ENCODE measurements at regions not wholly inside any gene's neighbourhood (a gene's known extent, or its start where the extent isn't known, plus 50 kb on each side); places are given as distances from the start of the nearest gene placed in this dataset.

DNA sequence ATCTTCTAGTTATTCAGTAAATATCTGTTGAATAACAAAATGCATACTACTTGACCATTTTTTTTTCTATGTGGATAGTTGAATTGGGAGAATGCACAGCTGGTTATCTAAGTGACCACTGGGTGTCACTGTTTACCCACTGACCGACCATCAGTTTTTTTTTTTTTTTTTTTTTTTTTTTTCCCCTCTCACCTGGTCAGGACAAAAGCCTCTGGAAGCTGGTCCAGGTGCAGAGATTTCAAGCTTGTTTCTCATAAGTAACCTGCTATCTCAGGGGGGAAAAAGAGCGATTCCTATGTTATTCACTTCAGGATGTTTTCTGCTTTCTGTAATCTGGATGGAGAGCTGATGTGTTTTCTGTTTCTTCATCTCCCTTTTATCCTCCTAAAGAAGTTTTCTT lies 256.0 kb downstream of the DCDC2C start:
- no peaks in the 10 kb centered on the region for H3K9me3 ChIP-seq (ENCODE audit: insufficient read depth, low read length, severe bottlenecking)
- TF ChIP-seq, protein P1, sequence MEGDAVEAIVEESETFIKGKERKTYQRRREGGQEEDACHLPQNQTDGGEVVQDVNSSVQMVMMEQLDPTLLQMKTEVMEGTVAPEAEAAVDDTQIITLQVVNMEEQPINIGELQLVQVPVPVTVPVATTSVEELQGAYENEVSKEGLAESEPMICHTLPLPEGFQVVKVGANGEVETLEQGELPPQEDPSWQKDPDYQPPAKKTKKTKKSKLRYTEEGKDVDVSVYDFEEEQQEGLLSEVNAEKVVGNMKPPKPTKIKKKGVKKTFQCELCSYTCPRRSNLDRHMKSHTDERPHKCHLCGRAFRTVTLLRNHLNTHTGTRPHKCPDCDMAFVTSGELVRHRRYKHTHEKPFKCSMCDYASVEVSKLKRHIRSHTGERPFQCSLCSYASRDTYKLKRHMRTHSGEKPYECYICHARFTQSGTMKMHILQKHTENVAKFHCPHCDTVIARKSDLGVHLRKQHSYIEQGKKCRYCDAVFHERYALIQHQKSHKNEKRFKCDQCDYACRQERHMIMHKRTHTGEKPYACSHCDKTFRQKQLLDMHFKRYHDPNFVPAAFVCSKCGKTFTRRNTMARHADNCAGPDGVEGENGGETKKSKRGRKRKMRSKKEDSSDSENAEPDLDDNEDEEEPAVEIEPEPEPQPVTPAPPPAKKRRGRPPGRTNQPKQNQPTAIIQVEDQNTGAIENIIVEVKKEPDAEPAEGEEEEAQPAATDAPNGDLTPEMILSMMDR (IDR thresholded peaks at IDR 0.05; ENCODE audit: borderline replicate concordance, extremely low read depth, low read length, poor library complexity, severe bottlenecking), result peak; percentile 78
- TF ChIP-seq EZH2 (IDR thresholded peaks at IDR 0.05; ENCODE audit: borderline replicate concordance, low read depth, low read length, severe bottlenecking), result no peak
- H3K36me3 ChIP-seq (ENCODE audit: insufficient read depth, low read length), result no peaks in the 10 kb centered on the region
- no peaks in the 10 kb centered on the region for H3K4me1 ChIP-seq (ENCODE audit: insufficient read depth, low read length)
- no peaks in the 10 kb centered on the region for H3K79me2 ChIP-seq (ENCODE audit: insufficient read depth, low read length)
- no peak overlapping the region for H3K4me3 ChIP-seq (ENCODE audit: low read depth in 1 of 2, low read length in 2 of 2)
- ATAC-seq (ENCODE audit: insufficient read depth, low read depth) (no peak), DNase-seq (no peak)
- no peak overlapping the region for H3K9ac ChIP-seq (ENCODE audit: low read depth, low read length)
- H3K4me2 ChIP-seq (ENCODE audit: insufficient read depth, low read length), result no peak overlapping the region
- no peaks in the 10 kb centered on the region for H3K27me3 ChIP-seq (ENCODE audit: insufficient read depth, low read length, poor library complexity)
- H4K20me1 ChIP-seq (ENCODE audit: insufficient read depth, low read length), result no peaks in the 10 kb centered on the region
- no peak overlapping the region for H3K27ac ChIP-seq (ENCODE audit: low read length)
- H2AFZ ChIP-seq (ENCODE audit: low read depth, low read length), result no peak overlapping the region

DNA sequence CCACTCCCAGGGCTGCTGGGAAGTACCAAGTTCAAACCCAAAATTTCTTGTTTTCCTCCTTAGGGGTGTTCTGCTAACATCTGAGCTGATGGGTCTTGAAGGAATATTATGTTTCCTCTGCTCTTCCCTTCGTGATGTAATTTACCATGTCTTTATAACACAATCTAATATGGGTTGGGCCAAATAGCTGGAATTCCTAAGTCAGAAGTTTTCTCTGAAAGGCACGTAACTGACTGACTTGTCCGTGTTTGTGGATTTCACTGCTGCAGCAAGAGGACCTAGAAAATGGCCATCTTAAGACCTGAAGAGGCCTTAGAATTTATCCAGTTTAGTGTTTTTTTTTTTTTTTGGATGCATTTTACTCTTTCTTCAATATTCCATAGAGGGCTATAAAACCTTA lies 256.7 kb downstream of the DCDC2C start:
- no peaks in the 10 kb centered on the region for H3K4me1 ChIP-seq (ENCODE audit: insufficient read depth, low read length)
- no peak for TF ChIP-seq EZH2 (IDR thresholded peaks at IDR 0.05; ENCODE audit: borderline replicate concordance, low read depth, low read length, severe bottlenecking)
- TF ChIP-seq, protein P1 (IDR thresholded peaks at IDR 0.05; ENCODE audit: borderline replicate concordance, extremely low read depth, low read length, poor library complexity, severe bottlenecking), result no peak
- no peaks in the 10 kb centered on the region for H3K9me3 ChIP-seq (ENCODE audit: insufficient read depth, low read length, severe bottlenecking)
- no peak for ATAC-seq (ENCODE audit: insufficient read depth, low read depth)
- no peak overlapping the region for H3K9ac ChIP-seq (ENCODE audit: low read depth, low read length)
- no peaks in the 10 kb centered on the region for H3K36me3 ChIP-seq (ENCODE audit: insufficient read depth, low read length)
- no peak overlapping the region for H3K27ac ChIP-seq (ENCODE audit: low read length)
- no peaks in the 10 kb centered on the region for H3K27me3 ChIP-seq (ENCODE audit: insufficient read depth, low read length, poor library complexity)
- no peak overlapping the region for H3K4me3 ChIP-seq (ENCODE audit: low read depth in 1 of 2, low read length in 2 of 2)
- H2AFZ ChIP-seq (ENCODE audit: low read depth, low read length), result no peak overlapping the region
- H4K20me1 ChIP-seq (ENCODE audit: insufficient read depth, low read length), result no peaks in the 10 kb centered on the region
- no peak for DNase-seq
- H3K4me2 ChIP-seq (ENCODE audit: insufficient read depth, low read length), result no peak overlapping the region
- no peaks in the 10 kb centered on the region for H3K79me2 ChIP-seq (ENCODE audit: insufficient read depth, low read length)

DNA sequence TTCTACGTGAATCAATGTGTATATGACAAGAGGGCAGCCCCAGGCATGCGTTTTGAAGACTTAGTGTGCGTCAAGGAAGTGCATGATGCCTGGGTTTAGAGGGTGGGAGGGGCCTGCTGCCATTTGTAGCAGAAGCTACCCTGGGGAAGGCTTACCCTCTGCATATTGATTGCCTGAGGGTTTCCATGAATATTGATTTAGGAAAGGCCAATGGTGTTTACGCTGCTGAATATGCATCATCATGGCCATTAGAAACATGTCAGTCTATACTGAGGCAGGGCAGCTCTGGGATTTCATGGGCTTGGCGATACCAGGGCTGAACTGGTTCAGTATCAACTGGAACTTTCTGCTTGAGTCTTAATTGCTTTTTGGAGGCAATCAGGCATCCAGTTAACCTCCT lies 259.3 kb downstream of the DCDC2C start:
- H3K4me3 ChIP-seq (ENCODE audit: low read depth in 1 of 2, low read length in 2 of 2), result no peak overlapping the region
- H3K4me2 ChIP-seq (ENCODE audit: insufficient read depth, low read length), result no peak overlapping the region
- no peaks in the 10 kb centered on the region for H3K27me3 ChIP-seq (ENCODE audit: insufficient read depth, low read length, poor library complexity)
- no peaks in the 10 kb centered on the region for H3K79me2 ChIP-seq (ENCODE audit: insufficient read depth, low read length)
- no peaks in the 10 kb centered on the region for H3K36me3 ChIP-seq (ENCODE audit: insufficient read depth, low read length)
- H3K4me1 ChIP-seq (ENCODE audit: insufficient read depth, low read length), result no peaks in the 10 kb centered on the region
- no peaks in the 10 kb centered on the region for H3K9me3 ChIP-seq (ENCODE audit: insufficient read depth, low read length, severe bottlenecking)
- no peak overlapping the region for H3K27ac ChIP-seq (ENCODE audit: low read length)
- TF ChIP-seq, protein P1 (IDR thresholded peaks at IDR 0.05; ENCODE audit: borderline replicate concordance, extremely low read depth, low read length, poor library complexity, severe bottlenecking), result no peak
- no peak for TF ChIP-seq EZH2 (IDR thresholded peaks at IDR 0.05; ENCODE audit: borderline replicate concordance, low read depth, low read length, severe bottlenecking)
- ATAC-seq (ENCODE audit: insufficient read depth, low read depth), result no peak
- no peak overlapping the region for H2AFZ ChIP-seq (ENCODE audit: low read depth, low read length)
- no peak overlapping the region for H3K9ac ChIP-seq (ENCODE audit: low read depth, low read length)
- no peaks in the 10 kb centered on the region for H4K20me1 ChIP-seq (ENCODE audit: insufficient read depth, low read length)
- DNase-seq, result no peak

DNA sequence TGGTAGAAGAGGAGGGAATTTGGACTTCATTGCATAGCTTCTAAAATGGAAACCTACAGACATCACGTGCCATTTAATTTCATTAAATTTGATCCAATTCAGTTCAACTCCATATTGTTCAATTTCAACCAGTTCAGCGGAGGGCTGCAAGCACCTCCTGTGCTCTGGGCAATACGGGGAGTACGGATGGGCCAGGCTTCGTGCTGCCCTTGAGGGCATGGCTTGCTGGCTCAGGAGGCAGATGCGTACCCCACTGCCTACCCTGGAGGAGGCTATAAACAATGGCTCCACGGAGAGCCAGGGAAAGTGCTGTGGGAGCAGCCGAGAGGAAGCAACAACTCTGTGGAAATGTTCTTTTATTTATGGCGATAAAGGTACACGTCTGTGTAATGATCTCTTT lies 261.8 kb downstream of the DCDC2C start:
- no peak for ATAC-seq (ENCODE audit: insufficient read depth, low read depth)

More for the DNA sequence above, 261.8 kb downstream of the DCDC2C start:
- Histone ChIP-seq H3K9ac (ENCODE audit: low read depth, low read length) (no peak overlapping the region), H3K9me3 (ENCODE audit: insufficient read depth, low read length, severe bottlenecking) (no peaks in the 10 kb centered on the region), H2AFZ (ENCODE audit: low read depth, low read length) (no peak overlapping the region), H3K4me3 (ENCODE audit: low read depth in 1 of 2, low read length in 2 of 2) (no peak overlapping the region), H3K36me3 (ENCODE audit: insufficient read depth, low read length) (no peaks in the 10 kb centered on the region), H3K27me3 (ENCODE audit: insufficient read depth, low read length, poor library complexity) (no peaks in the 10 kb centered on the region), H3K27ac (ENCODE audit: low read length) (no peak overlapping the region), H3K4me1 (ENCODE audit: insufficient read depth, low read length) (no peaks in the 10 kb centered on the region), H3K79me2 (ENCODE audit: insufficient read depth, low read length) (no peaks in the 10 kb centered on the region), H4K20me1 (ENCODE audit: insufficient read depth, low read length) (no peaks in the 10 kb centered on the region), H3K4me2 (ENCODE audit: insufficient read depth, low read length) (no peak overlapping the region)
- no peak for DNase-seq
- TF ChIP-seq, protein P1 (IDR thresholded peaks at IDR 0.05; ENCODE audit: borderline replicate concordance, extremely low read depth, low read length, poor library complexity, severe bottlenecking), result no peak
- TF ChIP-seq EZH2 (IDR thresholded peaks at IDR 0.05; ENCODE audit: borderline replicate concordance, low read depth, low read length, severe bottlenecking), result no peak

All from DND-41 (cell line).